A673 (cell line): ENCODE measurements at regions not wholly inside any gene's neighbourhood (a gene's known extent, or its start where the extent isn't known, plus 50 kb on each side); places are given as distances from the start of the nearest gene placed in this dataset.

ENCODE experiments used
- CTCF ChIP-seq: fragments of 300-800, 200-600 bp; sonication (generic); conservative IDR thresholded peaks from 2 replicates; pipeline ENCODE4 v1.5.1; 2017; ENCODE audit warnings: low read depth, mild to moderate bottlenecking, antibody characterized with exemption, low read length, moderate library complexity, mixed read lengths
- EZH2 ChIP-seq: fragments of 200-600 bp; sonication (generic); IDR thresholded peaks from 2 replicates; pipeline ENCODE4 v1.6.1; 2017; ENCODE audit warnings: borderline replicate concordance, low read depth, mild to moderate bottlenecking, mixed read lengths, antibody characterized with exemption, low read length; ENCODE audit not compliant: poor library complexity, severe bottlenecking

GRCh38 chr2:186979439-186980116, 130.6 kb upstream of the ZSWIM2 start:
- TF ChIP-seq CTCF (no peak), EZH2 (no peak)
